ENCODE measurements at regions not wholly inside any gene's neighbourhood (a gene's known extent, or its start where the extent isn't known, plus 50 kb on each side); places are given as distances from the start of the nearest gene placed in this dataset.

GRCh38 chr4:4913628-4914027 is 54.2 kb downstream of the MSX1 start:
- DNase-seq: no peak

GRCh38 chr4:4914059-4914820 is 54.8 kb downstream of the MSX1 start:
- DNase-seq: no peak

- DNase-seq: no peak
Observed at GRCh38 chr4:4914965-4915845, 55.7 kb downstream of the MSX1 start.

- no peak for DNase-seq
Observed at GRCh38 chr4:4918067-4918466, 58.6 kb downstream of the MSX1 start.

- DNase-seq: no peak
Observed at GRCh38 chr4:4919927-4920326, 60.5 kb downstream of the MSX1 start.

- DNase-seq: no peak
Observed at GRCh38 chr4:4921077-4921476, 61.6 kb downstream of the MSX1 start.

- DNase-seq: no peak
Observed at GRCh38 chr4:4922441-4922840, 63.0 kb downstream of the MSX1 start.

- no peak for DNase-seq
Observed at GRCh38 chr4:4923201-4923600, 63.7 kb downstream of the MSX1 start.

GRCh38 chr4:4930677-4931076 is 71.2 kb downstream of the MSX1 start:
- no peak for DNase-seq

- no peak for DNase-seq
Observed at GRCh38 chr4:4935974-4936373, 76.5 kb downstream of the MSX1 start.

- DNase-seq: no peak
Observed at GRCh38 chr4:4937926-4938325, 78.5 kb downstream of the MSX1 start.

- DNase-seq: no peak
Observed at GRCh38 chr4:4941751-4942150, 77.5 kb downstream of the CYTL1 start.

GRCh38 chr4:4942658-4943057 is 76.6 kb downstream of the CYTL1 start:
- DNase-seq: no peak

- DNase-seq: no peak
Observed at GRCh38 chr4:4945021-4945420, 74.2 kb downstream of the CYTL1 start.

GRCh38 chr4:4945829-4946228 is 73.4 kb downstream of the CYTL1 start:
- DNase-seq: no peak

- no peak for DNase-seq
Observed at GRCh38 chr4:4946416-4946815, 72.8 kb downstream of the CYTL1 start.

GRCh38 chr4:4947721-4948120 is 71.5 kb downstream of the CYTL1 start:
- DNase-seq: no peak

GRCh38 chr4:4948370-4948769 is 70.9 kb downstream of the CYTL1 start:
- DNase-seq: no peak

GRCh38 chr4:4950561-4951290 is 68.5 kb downstream of the CYTL1 start:
- no peak for DNase-seq

- DNase-seq: peak in 1 of 2 experiments; percentile 3
Observed at GRCh38 chr4:4952273-4952672, 67.0 kb downstream of the CYTL1 start.

- DNase-seq: peak in 1 of 2 experiments; percentile 21
Observed at GRCh38 chr4:4959344-4960074, 59.7 kb downstream of the CYTL1 start.

- DNase-seq: no peak
Observed at GRCh38 chr4:4960574-4960973, 58.7 kb downstream of the CYTL1 start.

- no peak for DNase-seq
Observed at GRCh38 chr4:4961936-4962335, 57.3 kb downstream of the CYTL1 start.

Data from NCI-H526 (cell line).